AG20443 (cell line): ENCODE measurements at regions not wholly inside any gene's neighbourhood (a gene's known extent, or its start where the extent isn't known, plus 50 kb on each side); places are given as distances from the start of the nearest gene placed in this dataset.
"Not testable (repeated sequence)": the region's sequence is repeated elsewhere in the genome, so short reads cannot be mapped to it uniquely, and the experiment has no call there.

Source experiments
- DNase-seq: peaks from one replicate; pipeline ENCODE4 v3.0.0; 2012; ENCODE audit warnings: low spot score, mixed read lengths

- no peak for DNase-seq
Measured at GRCh38 chr6:167735084-167735950, 91.4 kb upstream of the AFDN start.

DNA sequence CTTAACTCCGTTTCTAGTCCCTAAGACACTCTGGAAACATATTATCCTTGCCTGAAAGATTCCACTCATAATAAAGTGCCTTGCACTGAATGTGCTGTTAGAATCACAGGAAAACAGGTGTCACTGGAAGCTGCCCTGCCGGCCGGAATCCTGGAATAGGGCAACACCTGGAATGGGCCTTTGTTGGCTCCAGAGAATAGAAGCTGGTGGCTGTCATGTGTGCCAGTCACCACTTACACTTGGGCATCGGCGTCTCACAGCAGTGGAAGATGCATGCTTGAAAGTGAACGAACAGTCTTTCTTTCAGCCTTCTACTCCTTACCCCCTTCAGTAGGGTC lies 90.8 kb upstream of the AFDN start:
- DNase-seq, result no peak

DNA sequence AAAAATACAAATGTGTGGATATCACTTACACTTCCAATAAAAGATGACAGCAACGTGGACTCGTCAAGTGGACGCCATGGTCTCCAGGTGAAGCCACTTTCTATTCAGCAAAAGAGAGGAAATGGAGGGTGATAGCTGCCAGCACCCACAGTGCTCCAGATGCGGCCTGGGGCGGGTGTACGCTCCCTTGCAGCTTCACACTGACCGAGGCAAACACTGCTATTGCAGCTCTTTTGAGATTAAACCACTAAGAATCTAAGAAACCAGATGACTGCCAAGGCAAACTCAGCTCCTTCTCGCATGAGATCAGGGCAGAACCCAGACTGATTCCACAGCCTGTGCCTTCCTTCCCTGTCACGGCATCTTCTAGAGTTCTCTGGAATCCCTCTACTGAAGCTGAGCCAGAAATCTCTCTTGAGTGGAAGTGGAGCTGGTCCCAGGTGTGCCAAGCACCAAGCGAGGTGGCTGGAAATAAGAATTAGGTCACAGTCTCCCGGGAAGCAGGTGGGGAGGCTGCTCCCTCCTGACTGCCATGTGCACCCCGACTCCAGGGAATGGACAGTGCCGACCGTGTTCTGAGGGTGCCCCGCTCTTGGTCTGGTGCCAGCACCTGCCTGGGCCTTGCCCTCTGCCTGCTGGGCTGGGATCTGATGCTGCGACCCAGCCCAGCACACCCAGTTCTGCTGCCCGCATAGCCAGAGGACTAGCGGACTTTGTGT lies 90.1 kb upstream of the AFDN start:
- DNase-seq, result no peak

GRCh38 chr6:167737205-167737830 lies 89.4 kb upstream of the AFDN start:
- no peak for DNase-seq

GRCh38 chr6:167738386-167738785 lies 88.3 kb upstream of the AFDN start:
- no peak for DNase-seq

- no peak for DNase-seq
Measured at GRCh38 chr6:167739721-167740475, 86.8 kb upstream of the AFDN start.

DNA sequence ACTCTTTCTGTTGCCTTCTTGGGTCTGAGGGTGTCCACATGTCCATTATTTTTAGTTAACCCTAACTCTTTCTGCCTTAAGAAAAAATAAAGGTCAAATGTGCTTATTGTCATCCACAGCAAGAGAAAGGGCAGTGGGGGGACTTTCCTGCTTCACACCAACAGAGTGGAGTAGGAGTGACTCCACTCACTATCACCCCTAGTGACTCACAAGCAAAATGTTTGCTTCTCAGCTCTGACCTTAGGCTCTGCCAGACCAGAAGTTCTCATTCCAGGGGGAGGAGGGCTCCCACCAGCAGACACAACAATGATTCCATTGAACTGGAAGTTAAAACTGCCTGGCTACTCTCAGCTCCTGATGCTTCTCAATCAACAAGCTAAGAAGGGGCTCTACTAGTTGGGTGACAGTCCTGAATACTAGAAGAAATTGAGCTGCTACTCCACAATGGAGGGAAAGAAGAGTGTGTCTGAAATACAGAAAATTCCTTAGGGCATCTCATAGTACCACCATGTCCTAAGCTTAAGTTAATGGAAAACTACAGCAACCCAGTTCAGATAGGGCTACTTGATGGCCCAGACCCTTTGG lies 83.9 kb upstream of the AFDN start:
- no peak for DNase-seq

- no peak for DNase-seq
Measured at GRCh38 chr6:167744681-167745669, 81.7 kb upstream of the AFDN start.

DNA sequence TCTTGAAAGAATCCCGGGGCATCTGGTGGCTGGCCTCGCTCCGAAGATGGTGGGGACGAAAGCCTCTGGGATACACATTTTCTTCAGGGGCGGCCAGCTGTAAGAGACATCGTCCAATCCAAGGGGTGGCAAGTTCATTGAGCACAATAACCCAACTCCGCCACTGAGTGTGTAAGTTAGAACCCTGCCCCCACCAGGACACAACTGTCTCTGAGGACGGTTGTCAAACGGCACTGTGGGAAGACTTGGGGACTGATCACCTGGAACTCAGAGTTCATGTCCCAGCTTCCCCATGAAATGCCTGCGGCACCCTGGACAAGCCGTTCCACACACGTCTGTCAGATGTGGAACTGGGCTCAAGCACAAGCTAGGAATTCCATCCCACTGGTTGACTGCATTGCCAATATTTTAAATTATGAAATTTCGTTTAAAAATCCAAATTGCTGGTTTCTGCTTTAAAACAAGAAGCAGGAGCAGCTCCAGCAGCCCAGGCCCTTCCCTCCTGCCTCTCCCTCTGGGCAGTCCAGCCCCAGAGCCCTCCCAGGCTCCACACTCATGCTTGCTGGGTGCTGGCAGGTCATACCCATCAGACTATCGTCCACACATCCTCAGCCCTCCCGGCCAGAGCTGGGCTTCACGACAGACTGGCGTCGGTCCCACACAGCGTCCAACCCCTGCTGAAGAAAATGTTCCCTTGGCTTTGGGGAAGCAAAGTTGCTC lies 80.9 kb upstream of the AFDN start:
- DNase-seq, result no peak

- DNase-seq, result no peak
Measured at GRCh38 chr6:167746390-167746907, 80.3 kb upstream of the AFDN start.

GRCh38 chr6:167746975-167747374 lies 79.7 kb upstream of the AFDN start:
- no peak for DNase-seq

- DNase-seq, result no peak
Measured at GRCh38 chr6:167747645-167748044, 79.1 kb upstream of the AFDN start.

GRCh38 chr6:167748046-167748445 lies 78.7 kb upstream of the AFDN start:
- no peak for DNase-seq

DNA sequence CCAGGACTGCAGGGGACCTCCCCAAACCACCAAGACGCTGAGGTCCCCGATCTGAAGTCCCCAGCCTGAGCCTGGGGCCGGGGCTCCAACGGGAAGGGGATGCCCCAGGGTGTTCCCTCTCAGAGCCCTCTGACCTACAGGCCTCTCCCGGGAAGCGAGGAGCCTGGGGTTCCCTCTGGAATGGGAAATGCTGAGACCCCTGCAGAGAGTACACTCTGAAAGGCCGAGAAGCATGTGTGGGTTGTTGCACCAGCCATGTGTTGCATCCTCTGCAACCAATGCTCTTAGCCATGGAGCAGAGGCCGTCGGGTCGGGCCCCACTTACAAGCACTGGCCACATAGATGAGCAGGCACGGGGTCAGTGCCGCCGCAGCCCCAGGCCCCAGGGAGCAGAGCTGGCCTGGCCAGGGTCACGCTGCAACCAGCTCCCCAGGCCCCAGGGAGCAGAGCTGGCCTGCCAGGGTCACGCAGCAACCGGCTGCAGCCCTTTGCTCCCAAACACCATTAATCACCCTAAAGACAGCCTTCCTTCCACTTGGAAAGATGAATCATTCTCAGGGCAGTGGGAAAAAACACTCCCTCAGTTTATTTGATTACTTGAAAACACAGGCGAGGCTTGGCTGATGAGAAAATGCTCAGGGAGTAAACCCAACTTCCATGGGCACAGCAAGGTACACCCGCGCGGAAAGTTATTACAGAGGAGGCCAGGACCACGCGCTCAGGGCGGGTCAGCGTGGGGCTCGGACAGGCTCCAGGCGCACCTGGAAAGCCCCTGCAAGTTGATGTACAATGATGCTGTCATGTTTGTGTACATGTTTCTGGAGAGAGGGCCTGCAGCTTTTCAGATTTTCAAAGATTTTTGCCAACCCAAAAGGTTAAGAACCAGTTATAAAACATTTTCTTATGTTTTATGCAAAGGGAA lies 78.0 kb upstream of the AFDN start:
- DNase-seq, result no peak

- DNase-seq, result no peak
Measured at GRCh38 chr6:167750956-167751358, 75.8 kb upstream of the AFDN start.

DNA sequence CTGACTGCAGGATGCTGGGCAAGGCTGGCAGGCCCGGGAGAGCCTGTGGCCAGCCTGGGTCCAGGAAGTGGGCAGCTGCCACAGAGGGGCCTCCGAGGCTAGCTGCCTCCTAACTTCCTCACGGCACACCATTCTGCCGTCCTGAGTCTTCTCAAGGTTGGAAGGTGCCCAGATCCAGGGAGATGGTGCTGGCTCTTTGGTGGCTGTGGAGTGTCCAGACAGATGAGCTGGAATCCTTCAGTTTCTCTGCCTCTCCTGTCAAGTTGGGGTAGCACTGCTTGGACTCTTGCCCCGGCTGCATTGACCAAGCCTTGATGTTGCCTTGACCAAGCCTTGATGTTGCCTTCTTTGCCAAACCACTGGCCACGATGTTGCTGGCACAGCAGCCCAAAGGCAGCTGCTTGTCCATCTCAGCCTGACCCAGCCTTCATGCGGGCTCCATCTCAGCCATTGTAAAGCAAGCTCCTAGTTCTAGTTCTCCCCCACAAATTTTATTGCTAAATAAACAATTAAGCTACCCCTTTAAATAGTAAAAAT lies 75.1 kb upstream of the AFDN start:
- no peak for DNase-seq

DNA sequence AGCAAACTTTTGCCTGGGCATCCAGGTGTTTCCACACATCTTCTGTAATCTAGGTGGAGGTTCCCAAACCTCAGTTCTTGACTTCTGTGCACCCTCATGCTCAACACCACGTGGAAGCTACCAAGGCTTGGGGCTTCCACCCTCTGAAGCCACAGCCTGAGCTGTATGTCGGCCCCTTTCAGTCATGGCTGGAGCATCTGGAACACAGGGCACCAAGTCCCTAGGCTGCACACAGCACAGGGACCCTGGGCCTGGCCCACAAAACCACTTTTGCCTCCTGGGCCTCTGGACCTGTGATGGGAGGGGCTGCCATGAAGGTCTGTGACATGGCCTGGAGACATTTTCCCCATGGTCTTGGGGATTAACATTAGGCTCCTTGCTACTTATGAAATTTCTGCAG lies 73.4 kb upstream of the AFDN start:
- not testable (repeated sequence) for DNase-seq

DNA sequence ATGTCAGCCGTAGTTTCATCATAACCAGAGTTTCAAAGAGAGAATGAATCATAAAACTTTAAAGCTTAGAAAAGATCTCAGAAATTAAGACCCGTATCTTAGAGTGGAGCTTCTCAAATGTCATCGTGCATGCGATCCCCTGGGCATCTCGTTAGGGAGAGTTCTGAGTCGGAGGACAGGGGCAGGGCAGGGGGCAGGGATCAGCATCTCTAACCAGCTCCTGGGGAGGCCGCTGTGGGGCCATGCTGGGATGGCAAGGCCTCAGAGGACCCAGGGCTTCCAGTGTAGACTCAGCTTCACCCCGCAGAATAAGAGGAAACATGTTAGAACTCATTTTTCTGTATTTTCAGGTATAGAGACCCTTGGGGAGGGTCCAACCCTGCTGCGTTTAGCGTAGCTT lies 72.0 kb upstream of the AFDN start:
- DNase-seq, result no peak
